Amniotic epithelial cell (primary cell): ENCODE measurements at regions not wholly inside any gene's neighbourhood (a gene's known extent, or its start where the extent isn't known, plus 50 kb on each side); places are given as distances from the start of the nearest gene placed in this dataset.
"Not testable (repeated sequence)": the region's sequence is repeated elsewhere in the genome, so short reads cannot be mapped to it uniquely, and the experiment has no call there.

ENCODE experiments used
- DNase-seq: peaks from one replicate; pipeline ENCODE4 v3.0.0-alpha.2; 2010; ENCODE audit warnings: low read depth

- DNase-seq: no peak
These were observed 545.9 kb upstream of the GCFC2 start for GRCh38 chr2:76256458-76257088.

GRCh38 chr2:76252704-76253103 is 542.0 kb upstream of the GCFC2 start:
- DNase-seq: no peak

- DNase-seq: no peak
These were observed 540.6 kb upstream of the GCFC2 start for GRCh38 chr2:76251342-76251741.

- no peak for DNase-seq
These were observed 536.3 kb upstream of the GCFC2 start for GRCh38 chr2:76247006-76247405.

GRCh38 chr2:76211991-76212985 is 501.6 kb upstream of the GCFC2 start:
- no peak for DNase-seq

- DNase-seq: no peak
These were observed 499.8 kb upstream of the GCFC2 start for GRCh38 chr2:76210551-76210950.

- no peak for DNase-seq
These were observed 493.3 kb upstream of the GCFC2 start for GRCh38 chr2:76204048-76204447.

- DNase-seq: no peak
These were observed 492.2 kb upstream of the GCFC2 start for GRCh38 chr2:76202866-76203265.

- peak; percentile 67 for DNase-seq
These were observed 487.2 kb upstream of the GCFC2 start for GRCh38 chr2:76197842-76198448.

- no peak for DNase-seq
These were observed 486.7 kb upstream of the GCFC2 start for GRCh38 chr2:76197428-76197827.

GRCh38 chr2:76194031-76194775 is 483.5 kb upstream of the GCFC2 start:
- DNase-seq: no peak

- DNase-seq: no peak
These were observed 482.4 kb upstream of the GCFC2 start for GRCh38 chr2:76193089-76193488.

GRCh38 chr2:76188334-76189008 is 477.8 kb upstream of the GCFC2 start:
- DNase-seq: no peak

GRCh38 chr2:76187415-76187814 is 476.7 kb upstream of the GCFC2 start:
- DNase-seq: no peak

GRCh38 chr2:76180676-76181075 is 470.0 kb upstream of the GCFC2 start:
- peak; percentile 3 for DNase-seq

GRCh38 chr2:76178610-76179009 is 467.9 kb upstream of the GCFC2 start:
- DNase-seq: no peak

- DNase-seq: no peak
These were observed 464.6 kb upstream of the GCFC2 start for GRCh38 chr2:76175295-76175694.

- no peak for DNase-seq
These were observed 463.8 kb upstream of the GCFC2 start for GRCh38 chr2:76174505-76174904.

- DNase-seq: not testable (repeated sequence)
These were observed 462.5 kb upstream of the GCFC2 start for GRCh38 chr2:76173206-76173605.

GRCh38 chr2:76172154-76172595 is 461.5 kb upstream of the GCFC2 start:
- DNase-seq: not testable (repeated sequence)

- DNase-seq: no peak
These were observed 460.1 kb upstream of the GCFC2 start for GRCh38 chr2:76170856-76171255.

- no peak for DNase-seq
These were observed 459.3 kb upstream of the GCFC2 start for GRCh38 chr2:76170009-76170384.
